ENCODE measurements at regions not wholly inside any gene's neighbourhood (a gene's known extent, or its start where the extent isn't known, plus 50 kb on each side); places are given as distances from the start of the nearest gene placed in this dataset.

- Histone ChIP-seq H2AFZ (ENCODE audit: low read length) (no peak overlapping the region), H3K36me3 (ENCODE audit: control insufficient read depth in 2 of 4, insufficient read depth in 4 of 4, low read length in 3 of 4) (no peaks in the 10 kb centered on the region), H3K9me3 (ENCODE audit: insufficient read depth in 2 of 2, low read depth in 1 of 2, low read length in 1 of 2) (no peaks in the 10 kb centered on the region), H3K4ac (replicated peaks; ENCODE audit: insufficient read length, low read depth, low read length) (no peak overlapping the region), H3K23ac (ENCODE audit: insufficient read length) (no peak overlapping the region), H2BK5ac (ENCODE audit: low read depth, low read length) (no peak overlapping the region), H2AK5ac (ENCODE audit: low read depth, low read length) (no peak overlapping the region), H3K79me2 (ENCODE audit: control insufficient read depth in 1 of 2, insufficient read depth in 2 of 2, low read length in 2 of 2) (no peaks in the 10 kb centered on the region), H2BK120ac (replicated peaks; ENCODE audit: low read depth, low read length) (no peak overlapping the region), H3K56ac (replicated peaks; ENCODE audit: insufficient read length, low read depth, low read length) (no peak overlapping the region), H3K4me3 (ENCODE audit: extremely low read depth in 1 of 4, insufficient read depth in 2 of 4, low read depth in 3 of 4, low read length in 4 of 4) (no peak overlapping the region), H2BK12ac (ENCODE audit: low read depth, low read length) (no peak overlapping the region), H3K9ac (replicated peaks in 1 of 4; ENCODE audit: extremely low read depth in 1 of 4, low read depth in 3 of 4, low read length in 3 of 4) (no peak overlapping the region), H3K18ac (ENCODE audit: extremely low read depth, low read length) (no peak overlapping the region), H3K4me2 (ENCODE audit: insufficient read depth in 1 of 2, low read depth in 2 of 2, low read length in 2 of 2) (no peak overlapping the region), H3K79me1 (ENCODE audit: low read depth, low read length) (no peaks in the 10 kb centered on the region), H3K4me1 (replicated peaks in 1 of 4; ENCODE audit: control insufficient read depth in 3 of 4, insufficient read depth in 4 of 4, low read length in 3 of 4) (no peaks in the 10 kb centered on the region), H4K5ac (ENCODE audit: insufficient read length, low read depth, low read length) (no peak overlapping the region), H2BK20ac (ENCODE audit: low read length) (no peak overlapping the region), H3K23me2 (ENCODE audit: low read depth, low read length) (no peaks in the 10 kb centered on the region), H4K91ac (replicated peaks; ENCODE audit: insufficient read length, low read length) (no peak overlapping the region), H3K14ac (ENCODE audit: insufficient read length) (no peak overlapping the region), H2BK15ac (ENCODE audit: low read length) (no peak overlapping the region), H3K27me3 (replicated peaks in 1 of 4; ENCODE audit: control insufficient read depth in 3 of 4, extremely low read depth in 1 of 4, insufficient read depth in 3 of 4, low read length in 3 of 4) (no peaks in the 10 kb centered on the region), H3K27ac (ENCODE audit: low read depth, low read length) (no peak overlapping the region), H4K20me1 (replicated peaks in 1 of 2; ENCODE audit: control insufficient read depth in 1 of 2, insufficient read depth in 2 of 2, low read length in 2 of 2) (no peaks in the 10 kb centered on the region), H4K8ac (ENCODE audit: extremely low read depth, insufficient read depth, low read length) (no peak overlapping the region)
- WGBS, 2 experiments (ENCODE audit: extremely low coverage in 1 of 2, insufficient coverage in 1 of 2, insufficient read length in 1 of 2, insufficient replicate concordance in 2 of 2, low coverage in 1 of 2, low lambda C conversion rate in 2 of 2, missing lambda C conversion rate in 1 of 2): 76% methylated on average over 1 of the region's 1 CpG; no CpG with 5 or more reads in 1 of the 2 experiments
- CTCF ChIA-PET (ENCODE audit: partially characterized antibody): interaction anchor here (1.3 to 1.5 kb wide), 2 partner anchors 13 to 22 kb away, joined by 4 to 5 read pairs; no protein-coding TSS in a partner anchor
- DNase-seq (ENCODE audit: low read depth in 1 of 2, low spot score in 2 of 2): no peak
- FAIRE-seq: no peak
- POLR2A ChIA-PET (ENCODE audit: partially characterized antibody): no interaction called here
- no peak for TF ChIP-seq CTCF (IDR thresholded peaks at IDR 0.05; ENCODE audit: control extremely low read depth in 1 of 3, insufficient read depth in 1 of 3, low read depth in 1 of 3, low read length in 3 of 3)
- TF ChIP-seq CTBP2 (IDR thresholded peaks at IDR 0.05; ENCODE audit: borderline replicate concordance, insufficient read depth, insufficient read length, low read length): no peak
Measured at GRCh38 chr18:28973324-28973723, 796.4 kb upstream of the CDH2 start.
